GM18873 (cell line): ENCODE measurements at regions not wholly inside any gene's neighbourhood (a gene's known extent, or its start where the extent isn't known, plus 50 kb on each side); places are given as distances from the start of the nearest gene placed in this dataset.
"Not testable (repeated sequence)": the region's sequence is repeated elsewhere in the genome, so short reads cannot be mapped to it uniquely, and the experiment has no call there.

Experiments used
- ATAC-seq: cut with Tn5 transposase; IDR thresholded peaks from one replicate; pipeline ENCODE4 v1.9.1; 2021; ENCODE audit warnings: mild to moderate bottlenecking, moderate library complexity, moderate number of reproducible peaks; ENCODE audit not compliant: unreplicated experiment, low FRiP score

DNA sequence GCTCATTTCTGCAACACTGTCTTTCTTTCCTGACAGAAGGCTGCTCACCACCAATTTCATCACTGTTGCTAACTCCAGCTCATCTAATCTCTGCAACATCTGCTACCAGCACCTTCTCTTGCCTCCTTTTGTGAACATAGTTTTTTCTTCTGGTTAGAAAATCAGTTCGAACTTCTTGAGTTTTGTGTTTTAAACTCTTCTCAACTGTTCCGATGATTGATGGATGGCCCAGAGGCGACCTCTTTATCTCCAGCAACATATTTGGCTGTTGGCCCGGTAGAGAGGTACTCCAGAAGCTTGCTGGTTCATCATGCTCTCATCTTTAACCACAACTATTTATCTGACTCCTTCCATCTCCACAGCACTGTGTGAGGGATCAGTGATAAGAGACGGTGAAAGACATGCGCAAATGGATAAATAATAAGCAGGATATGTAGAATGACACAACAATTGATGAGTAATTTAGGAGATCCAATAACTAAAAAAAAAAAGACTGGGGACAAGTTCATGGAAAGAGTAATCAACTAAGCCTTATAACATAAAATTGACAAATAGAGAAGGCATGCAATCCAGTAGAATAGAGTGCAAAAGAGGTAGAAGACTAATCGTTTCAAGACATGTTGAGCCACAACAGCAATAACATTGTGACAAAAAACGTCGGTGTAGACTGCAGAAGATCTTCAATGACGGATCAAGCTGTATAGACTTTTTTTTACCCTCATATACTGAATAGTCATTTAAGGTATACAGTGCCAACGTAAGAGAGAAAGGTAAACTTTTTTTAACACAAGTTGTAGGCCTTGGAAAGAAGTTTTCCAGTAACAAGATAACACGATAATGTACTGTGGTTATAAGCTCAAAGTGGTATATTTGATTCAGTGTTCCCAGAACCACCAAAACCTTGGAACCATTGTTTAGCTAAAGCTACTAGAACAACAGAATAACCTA lies 152.2 kb downstream of the CRPPA start:
- ATAC-seq = no peak

DNA sequence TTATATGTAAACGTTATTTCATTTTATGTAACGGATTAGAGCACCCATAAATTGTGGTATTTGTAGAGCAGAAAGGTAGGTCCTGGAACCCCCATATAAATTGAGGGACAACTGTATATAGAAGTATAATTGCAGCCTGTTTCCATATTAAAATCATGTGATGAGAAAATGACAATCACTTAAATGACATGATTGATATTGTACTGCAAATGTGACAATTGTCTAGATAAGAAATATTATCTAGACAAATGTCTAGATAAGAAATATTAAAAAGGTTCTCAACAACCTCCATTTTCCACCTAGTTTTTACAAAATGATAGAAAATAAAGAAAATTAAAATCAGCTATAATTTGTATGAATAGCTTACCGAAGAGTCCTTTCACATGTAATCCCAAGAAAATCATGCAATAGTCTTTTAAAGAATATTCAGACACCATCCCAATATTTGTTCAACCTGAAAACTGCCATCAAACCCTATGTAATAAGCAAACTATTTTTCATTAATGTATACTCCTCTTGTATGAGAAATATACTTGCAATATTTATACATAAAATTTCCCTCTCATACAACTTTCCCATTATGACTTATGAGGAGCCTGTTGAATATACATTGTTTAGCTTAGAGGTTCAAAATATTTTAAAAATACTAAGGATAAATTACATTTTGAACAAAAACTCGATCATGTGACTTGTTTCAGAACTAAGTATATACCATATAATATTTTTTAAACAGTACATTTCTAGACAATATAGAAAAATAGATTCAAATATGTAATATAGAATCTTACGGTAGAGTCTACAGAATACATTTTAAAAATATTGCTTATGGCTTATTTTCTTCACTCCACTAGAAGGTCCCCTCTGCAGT lies 153.2 kb downstream of the CRPPA start:
- no peak for ATAC-seq

DNA sequence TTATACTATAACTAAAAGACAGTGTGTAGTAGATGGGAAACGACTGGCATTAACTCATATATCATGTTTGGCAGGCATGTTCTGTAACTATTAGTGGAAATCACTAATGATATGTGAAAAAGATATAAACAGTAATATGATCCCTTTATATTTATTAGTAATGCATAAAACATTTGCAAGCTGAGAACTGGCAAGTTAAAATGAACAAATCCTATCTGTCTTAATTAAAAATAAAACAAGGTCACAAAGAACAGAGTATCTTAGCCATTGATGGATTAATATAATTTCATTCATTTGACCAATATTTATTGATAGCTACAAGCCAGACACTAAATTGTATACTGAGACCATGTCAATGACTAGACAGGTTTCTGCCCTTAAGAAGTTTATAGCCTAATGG lies 154.5 kb downstream of the CRPPA start:
- ATAC-seq = no peak

DNA sequence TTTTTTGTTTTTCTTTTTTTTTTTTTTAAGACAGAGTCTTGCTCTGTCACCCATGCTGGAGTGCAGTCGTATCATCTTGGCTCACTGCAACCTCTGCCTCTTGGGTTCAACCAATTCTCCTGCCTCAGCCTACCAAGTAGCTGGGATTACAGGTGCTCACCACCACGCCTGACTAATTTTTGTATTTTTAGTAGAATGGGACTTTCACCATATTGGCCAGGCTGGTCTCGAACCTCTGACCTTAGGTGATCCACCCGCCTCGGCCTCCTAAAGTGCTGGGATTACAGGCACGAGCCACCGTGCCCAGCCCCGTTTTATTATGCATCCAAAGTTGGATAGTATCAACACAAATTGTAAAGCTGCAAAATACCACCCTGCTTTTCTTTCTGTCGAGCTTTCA lies 154.9 kb downstream of the CRPPA start:
- not testable (repeated sequence) for ATAC-seq

DNA sequence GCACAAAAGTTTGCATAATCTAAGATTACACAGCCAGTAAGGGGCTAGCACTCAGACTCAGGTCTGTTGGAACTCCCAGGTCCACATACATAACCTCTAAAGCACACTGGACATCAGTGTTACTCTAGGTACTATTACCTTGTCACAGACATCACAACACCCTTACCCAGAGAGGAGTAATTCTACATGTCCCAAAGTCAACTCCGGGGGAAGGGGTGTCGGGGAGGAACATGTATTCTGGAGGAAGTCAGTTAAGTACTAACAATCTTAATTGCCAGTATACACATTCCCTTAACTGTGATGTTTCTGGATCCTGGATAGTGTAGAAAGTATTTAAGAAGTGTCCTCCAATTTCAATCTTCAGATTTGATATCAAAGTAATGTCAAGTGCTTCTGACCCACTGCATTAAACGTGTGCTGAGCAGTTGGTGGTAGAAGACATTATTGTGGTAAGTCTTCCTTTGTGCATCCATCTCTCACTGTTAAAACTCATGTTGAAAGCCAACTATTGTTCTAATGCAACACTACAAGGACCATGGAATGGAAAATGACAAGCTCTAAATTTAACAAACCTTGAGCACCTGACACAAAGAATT lies 155.4 kb downstream of the CRPPA start:
- ATAC-seq = no peak

DNA sequence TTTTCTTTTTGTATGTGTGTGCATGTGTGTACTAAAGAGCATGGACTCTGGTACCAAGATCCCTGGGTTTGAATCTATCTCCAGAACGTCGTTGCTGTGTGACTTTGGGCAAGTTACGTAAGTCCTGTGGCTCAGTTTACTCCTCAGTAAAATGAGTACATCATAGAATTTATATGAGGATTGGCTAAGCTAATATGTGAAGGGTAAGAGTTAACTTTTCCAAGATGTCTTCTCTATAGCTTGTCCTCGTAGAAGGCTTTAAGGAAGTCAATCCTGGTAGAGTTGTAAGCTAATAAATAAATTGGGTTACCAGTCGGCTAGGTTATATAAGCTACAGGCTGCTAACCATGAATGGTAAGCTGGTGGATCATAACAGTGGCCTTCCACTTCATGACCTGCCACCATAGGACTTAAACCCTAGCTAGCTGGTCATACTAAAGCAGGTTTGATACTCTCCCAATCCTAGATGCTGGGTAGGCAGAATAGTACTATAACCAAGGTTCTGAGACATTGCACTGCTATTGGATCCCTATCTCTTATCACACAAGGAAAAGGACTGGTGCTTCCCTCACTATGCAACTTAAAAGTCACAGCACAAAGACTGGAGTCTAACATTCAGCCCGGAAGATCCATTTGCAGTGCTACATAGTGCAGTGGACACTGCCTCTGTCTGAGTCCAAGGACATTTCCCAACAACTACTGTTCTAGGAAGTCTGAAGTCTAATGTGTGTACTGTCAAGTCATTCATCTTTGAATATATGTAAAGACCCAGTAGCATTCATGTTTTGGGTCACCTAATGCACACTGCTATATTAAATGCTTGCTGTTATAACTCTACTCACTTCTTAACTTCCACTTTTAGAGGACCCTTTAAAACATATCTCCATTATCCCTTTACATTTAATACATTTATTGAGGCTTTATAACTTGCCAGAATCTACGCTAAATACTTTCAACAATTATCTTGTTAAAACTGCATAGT lies 156.2 kb downstream of the CRPPA start:
- ATAC-seq = no peak

DNA sequence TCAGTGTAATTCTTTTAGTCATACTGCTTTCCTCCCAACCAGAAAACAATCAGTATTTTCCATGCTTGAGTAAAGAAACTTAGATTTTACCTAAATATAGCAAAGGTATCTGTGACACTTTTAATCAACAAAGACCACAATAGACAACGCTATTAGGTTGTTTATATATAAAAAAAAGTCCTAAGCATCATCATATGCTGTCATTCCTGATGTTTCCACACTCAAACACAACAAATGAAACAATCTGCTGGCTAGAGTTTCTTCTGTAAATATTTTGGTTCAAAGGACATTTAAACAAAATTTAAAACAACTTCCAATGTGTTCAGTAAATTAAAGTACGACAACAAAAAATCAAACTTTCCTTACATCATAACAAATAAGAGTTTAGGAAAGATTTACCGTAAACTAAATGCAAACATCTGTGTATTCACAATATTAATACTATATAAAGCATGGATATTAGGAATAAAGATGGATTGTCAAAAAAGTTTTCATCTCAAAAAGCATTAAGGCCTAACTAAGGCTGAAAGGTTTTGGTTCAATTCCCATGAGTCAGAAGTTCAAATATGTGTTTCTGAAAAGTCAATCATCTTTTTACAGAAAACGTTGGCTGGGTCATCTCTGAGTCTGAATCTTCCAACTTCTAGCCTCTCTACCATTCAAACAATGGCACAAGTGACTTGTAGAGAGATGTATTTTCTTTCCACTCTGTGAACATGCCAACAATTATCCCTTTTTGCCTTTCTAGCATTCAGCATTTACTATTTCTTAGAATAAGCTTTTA lies 157.1 kb downstream of the CRPPA start:
- no peak for ATAC-seq

DNA sequence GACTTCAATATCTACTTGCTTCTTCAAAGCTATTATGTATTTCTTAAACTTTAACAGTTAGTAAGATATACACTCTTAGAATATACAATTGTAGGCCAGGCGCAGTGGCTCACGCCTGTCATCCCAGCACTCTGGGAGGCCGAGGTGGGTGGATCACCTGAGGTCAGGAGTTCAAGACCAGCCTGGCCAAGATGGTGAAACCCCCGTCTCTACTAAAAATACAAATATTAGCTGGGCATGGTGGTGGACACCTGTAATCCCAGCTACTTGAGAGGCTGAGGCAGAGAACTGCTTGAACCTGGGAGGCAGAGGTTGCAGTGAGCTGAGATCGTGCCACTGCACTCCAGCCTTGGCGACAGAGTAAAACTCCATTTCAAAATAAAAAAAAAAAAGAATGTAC lies 158.0 kb downstream of the CRPPA start:
- not testable (repeated sequence) for ATAC-seq

DNA sequence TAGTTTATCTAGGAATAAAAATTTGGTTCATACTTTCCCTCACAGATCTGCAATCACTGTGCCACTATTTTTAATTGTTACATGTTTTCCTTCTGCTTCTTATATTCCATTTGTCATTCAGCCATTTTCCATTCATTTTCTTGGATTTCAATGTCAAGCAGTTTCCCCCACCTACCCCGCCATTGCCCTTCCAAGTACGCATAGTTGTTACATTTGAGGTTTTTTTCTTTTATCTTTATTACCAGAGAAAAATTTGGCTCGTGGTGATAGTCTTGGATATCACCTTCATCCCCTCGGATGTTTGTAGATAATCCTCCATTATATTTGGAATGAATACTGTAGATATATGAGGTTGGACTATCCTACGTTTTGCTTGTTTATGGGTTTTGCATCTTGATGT lies 159.7 kb downstream of the CRPPA start:
- no peak for ATAC-seq

DNA sequence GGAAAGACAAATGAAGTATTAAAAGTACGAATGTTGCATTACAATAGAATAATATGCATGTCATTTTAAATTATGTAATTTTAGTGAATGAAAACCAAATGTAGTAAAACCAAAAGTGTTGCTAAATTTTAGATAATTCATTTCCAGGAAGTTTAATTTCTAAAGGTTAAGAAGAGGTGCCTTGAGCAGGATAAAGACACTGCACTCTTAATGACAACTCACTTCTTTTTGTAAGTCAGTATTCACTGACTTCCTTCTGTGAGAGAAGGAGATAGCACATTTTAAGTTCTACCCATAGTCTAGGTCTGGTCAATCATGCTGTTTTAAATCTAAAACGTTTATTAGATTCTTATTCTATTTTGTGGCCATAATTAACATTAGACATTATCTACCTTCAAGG lies 160.2 kb downstream of the CRPPA start:
- no peak for ATAC-seq

DNA sequence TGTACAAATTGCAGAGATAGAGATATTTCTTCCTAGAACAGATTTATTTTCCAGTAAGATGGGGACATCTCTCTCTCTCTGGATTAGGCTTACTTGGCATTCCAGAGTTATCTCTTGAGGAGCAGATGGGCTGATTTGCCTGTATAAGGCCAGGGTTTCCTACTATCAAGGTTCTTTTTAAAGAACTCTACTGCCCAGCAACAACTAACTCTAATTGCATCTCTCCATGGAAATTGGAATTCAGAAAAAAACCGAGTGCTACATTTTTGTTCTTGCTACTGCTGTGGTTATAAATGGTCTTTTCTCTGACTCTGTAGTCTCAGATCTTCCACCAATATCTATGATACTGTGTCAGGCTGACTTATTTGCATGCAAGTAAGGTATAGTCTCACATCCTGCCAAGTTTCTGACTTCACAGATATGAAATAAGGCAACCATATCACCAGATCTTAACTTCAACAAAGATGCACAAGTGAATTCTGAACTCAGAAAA lies 161.1 kb downstream of the CRPPA start:
- ATAC-seq = peak; percentile 72

DNA sequence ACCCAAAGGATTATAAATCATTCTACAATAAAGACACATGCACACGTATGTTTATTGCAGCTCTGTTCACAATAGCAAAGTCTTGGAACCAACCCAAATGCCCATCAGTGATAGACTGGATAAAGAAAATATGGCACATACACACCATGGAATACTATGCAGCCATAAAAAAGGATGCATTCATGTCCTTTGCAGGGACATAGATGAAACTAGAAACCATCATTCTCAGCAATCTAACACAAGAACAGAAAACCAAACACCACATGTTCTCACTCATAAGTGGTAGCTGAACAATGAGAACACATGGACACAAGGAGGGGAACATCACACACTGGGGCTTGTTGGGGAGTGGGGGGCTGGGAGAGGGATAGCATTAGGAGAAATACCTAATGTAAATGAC lies 164.9 kb downstream of the CRPPA start:
- not testable (repeated sequence) for ATAC-seq

DNA sequence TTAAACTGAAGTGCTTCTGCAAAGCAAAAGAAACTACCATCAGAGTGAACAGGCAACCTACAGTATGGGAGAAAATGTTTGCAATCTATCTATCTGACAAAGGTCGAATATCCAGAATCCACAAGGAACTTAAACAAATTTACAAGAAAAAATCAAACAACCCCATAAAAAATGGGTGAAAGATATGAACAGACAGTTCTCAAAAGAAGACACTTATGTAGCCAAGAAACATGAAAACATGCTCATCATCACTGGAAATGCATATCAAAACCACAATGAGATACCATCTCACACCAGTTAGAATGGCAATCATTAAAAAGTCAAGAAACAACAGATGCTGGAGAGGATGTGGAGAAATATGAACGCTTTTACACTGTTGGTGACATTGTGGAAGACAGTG lies 165.4 kb downstream of the CRPPA start:
- not testable (repeated sequence) for ATAC-seq

DNA sequence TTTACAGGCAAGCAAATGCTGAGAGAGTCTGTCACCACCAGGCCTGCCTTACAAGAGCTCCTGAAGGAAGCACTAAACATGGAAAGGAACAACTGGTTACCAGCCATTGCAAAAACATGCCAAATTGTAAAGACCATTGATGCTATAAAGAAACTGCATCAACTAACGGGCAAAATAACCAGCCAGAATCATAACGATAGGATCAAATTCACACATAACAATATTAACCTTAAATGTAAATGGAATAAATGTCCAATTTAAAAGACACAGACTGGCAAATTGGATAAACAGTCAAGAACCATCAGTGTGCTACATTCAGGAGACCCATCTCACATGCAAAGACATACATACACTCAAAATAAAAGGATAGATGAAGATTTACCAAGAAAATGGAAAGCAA lies 170.7 kb downstream of the CRPPA start:
- ATAC-seq = not testable (repeated sequence)

DNA sequence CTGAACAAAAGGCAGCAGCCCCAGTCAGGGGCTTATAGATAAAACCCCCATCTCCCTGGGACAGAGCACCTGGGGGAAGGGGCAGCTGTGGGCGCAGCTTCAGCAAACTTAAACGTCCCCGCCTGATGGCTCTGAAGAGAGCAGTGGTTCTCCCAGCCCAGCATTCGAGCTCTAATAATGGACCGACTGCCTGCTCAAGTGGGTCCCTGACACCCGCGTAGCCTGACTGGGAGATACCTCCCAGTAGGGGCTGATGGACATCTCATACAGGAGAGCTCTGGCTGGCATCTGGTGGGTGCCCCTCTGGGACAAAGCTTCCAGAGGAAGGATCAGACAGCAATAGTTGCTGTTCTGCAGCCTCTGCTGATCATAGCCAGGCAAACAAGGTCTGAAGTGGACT lies 172.1 kb downstream of the CRPPA start:
- not testable (repeated sequence) for ATAC-seq

DNA sequence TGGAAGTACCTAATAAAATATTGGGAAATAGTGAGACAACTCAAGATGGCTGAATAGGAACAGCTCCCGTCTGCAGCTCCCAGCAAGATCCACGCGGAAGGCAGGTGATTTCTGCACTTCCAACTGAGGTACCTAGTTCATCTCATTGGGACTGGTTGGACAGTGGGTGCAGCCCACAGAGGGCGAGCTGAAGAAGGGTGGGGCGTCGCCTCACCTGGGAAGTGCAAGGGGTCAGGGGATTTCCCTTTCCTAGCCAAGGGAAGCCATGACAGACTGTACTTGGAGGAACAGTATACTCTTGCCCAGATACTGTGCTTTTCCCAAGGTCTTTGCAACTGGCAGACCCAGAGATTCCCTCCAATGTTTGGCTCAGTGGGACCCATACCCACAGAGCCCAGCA lies 172.8 kb downstream of the CRPPA start:
- not testable (repeated sequence) for ATAC-seq

DNA sequence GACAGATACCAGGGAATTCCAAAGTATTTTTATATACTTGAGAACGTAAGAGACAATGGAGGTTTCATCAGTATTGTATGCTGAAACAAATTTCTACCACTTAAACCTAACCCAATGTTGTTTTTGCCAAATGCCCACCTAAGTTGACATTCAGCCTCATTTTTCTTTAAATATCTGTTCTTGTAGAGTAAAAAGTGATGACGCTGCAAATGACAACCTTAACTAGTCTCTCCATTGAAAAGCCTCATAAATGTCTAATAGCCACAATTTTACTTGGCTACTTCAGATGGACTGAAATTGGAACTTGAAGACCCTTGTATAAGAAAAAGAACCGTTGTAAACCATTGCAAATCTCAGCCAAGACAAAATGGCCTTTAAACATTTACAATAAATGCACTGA lies 176.9 kb downstream of the CRPPA start:
- no peak for ATAC-seq

DNA sequence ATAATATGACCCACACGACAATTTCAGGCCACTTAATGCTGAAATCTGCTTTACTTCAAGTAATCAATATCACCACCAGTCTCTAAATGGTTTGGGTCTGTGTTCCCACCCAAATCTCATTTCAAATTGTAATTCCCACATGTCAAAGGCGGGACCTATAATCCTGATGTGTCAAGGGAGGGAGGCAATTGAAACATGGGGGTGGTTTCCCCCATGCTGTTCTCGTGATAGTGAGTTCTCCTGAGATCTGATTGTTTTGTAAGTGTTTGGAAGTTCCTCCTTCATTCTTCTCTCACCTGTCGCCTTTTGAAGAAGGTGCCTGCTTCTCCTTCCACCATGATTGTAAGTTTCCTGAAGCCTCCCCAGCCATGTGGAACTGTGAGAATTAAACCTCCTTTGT lies 178.4 kb downstream of the CRPPA start:
- ATAC-seq = no peak

DNA sequence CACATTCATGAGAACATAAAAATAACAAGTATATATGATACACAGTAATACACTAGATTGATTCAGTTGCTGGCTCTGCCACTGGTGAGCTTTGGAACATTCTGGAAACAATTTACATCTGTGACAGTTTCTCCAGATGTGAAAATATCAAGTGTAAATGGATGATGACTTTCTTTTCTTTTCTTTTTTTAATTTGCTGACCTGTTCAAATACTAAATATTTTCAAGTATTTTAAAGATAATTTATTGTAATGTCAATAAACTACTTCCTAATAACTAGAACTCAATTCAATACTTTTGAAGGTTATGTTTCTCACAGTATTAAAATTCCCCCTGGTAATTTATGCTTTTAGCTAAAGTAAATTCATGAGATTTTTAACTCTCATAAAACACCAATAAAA lies 180.3 kb downstream of the CRPPA start:
- no peak for ATAC-seq
